B cell (primary cell): ENCODE measurements at regions not wholly inside any gene's neighbourhood (a gene's known extent, or its start where the extent isn't known, plus 50 kb on each side); places are given as distances from the start of the nearest gene placed in this dataset.

ENCODE experiments used
- ATAC-seq: fragments of 200-7000 bp; cut with Tn5 transposase; one replicate; pipeline ENCODE4 v1.10.0; 2021; ENCODE audit warnings: low read depth, mild to moderate bottlenecking, moderate number of reproducible peaks, moderate library complexity
- CTCF ChIA-PET: fragments of 350-600 bp; sonication (Branson Sonifier 250); formaldehyde crosslinking; loops from one replicate; lab custom pipeline; 2021; ENCODE audit warnings: antibody characterized with exemption, inconsistent platforms; lab: Charles Lee
- POLR2A ChIA-PET: fragments of 350-600 bp; sonication (Branson Sonifier 250); formaldehyde crosslinking; loops from one replicate; lab custom pipeline; 2021; ENCODE audit warnings: antibody characterized with exemption; lab: Charles Lee
- DNase-seq: peaks from one replicate; pipeline ENCODE4 v3.0.0; 2013
- H2AFZ ChIP-seq: 2 replicates; pipeline ENCODE4 v1.6.1; 2012; ENCODE audit warnings: mild to moderate bottlenecking, low read depth, low read length; ENCODE audit not compliant: insufficient read depth, poor library complexity, severe bottlenecking
- H3K27ac ChIP-seq, 2 donors: 1 replicate in 1 of 2; 2 replicates in 1 of 2; pipeline ENCODE4 v1.5.1; 2012 to 2013; ENCODE audit warnings: low read length in 2 of 2, mild to moderate bottlenecking in 2 of 2, moderate library complexity in 1 of 2
- H3K27me3 ChIP-seq, 4 experiments: fragments of 200-600 bp in 1 of 4; sonication (generic) in 1 of 4; replicated peaks in 1 of 4; 1 replicate in 2 of 4; 2 replicates in 2 of 4; pipeline versions ENCODE4 v1.6.1 to v1.7.0; 2013 to 2016; ENCODE audit warnings: low read length in 3 of 4, mild to moderate bottlenecking in 2 of 4, mixed read lengths in 1 of 4, moderate library complexity in 1 of 4; ENCODE audit not compliant: insufficient read depth in 4 of 4, control insufficient read depth in 3 of 4; ENCODE audit errors: control extremely low read depth in 1 of 4
- H3K36me3 ChIP-seq, 2 experiments: replicated peaks in 1 of 2; 1 replicate in 1 of 2; 2 replicates in 1 of 2; pipeline versions ENCODE4 v1.6.1 to v1.7.1; 2013; ENCODE audit warnings: low read length in 1 of 2; ENCODE audit not compliant: insufficient read depth in 2 of 2, control insufficient read depth in 1 of 2; ENCODE audit errors: control extremely low read depth in 1 of 2, extremely low read depth in 1 of 2
- H3K4me1 ChIP-seq, 2 donors: fragments of 200-600 bp in 1 of 2; sonication (generic) in 1 of 2; 1 replicate in 1 of 2; 2 replicates in 1 of 2; pipeline versions ENCODE4 v1.5.1 to v1.6.1; 2013 to 2017; ENCODE audit warnings: low read length in 2 of 2; ENCODE audit not compliant: control insufficient read depth in 2 of 2, insufficient read depth in 2 of 2
- H3K4me2 ChIP-seq: replicated peaks from 2 replicates; pipeline ENCODE3; 2012; ENCODE audit warnings: mild to moderate bottlenecking, low read depth, low read length; ENCODE audit not compliant: poor library complexity, severe bottlenecking
- H3K4me3 ChIP-seq, 5 experiments: fragments of 200-600 bp in 1 of 5; sonication (generic) in 1 of 5; 1 replicate in 3 of 5; 2 replicates in 2 of 5; pipeline versions ENCODE4 v1.5.1 to v1.7.0; 2011 to 2016; ENCODE audit warnings: low read length in 4 of 5, mild to moderate bottlenecking in 4 of 5, low read depth in 2 of 5, control low read depth in 1 of 5, moderate library complexity in 1 of 5; ENCODE audit not compliant: insufficient read depth in 1 of 5; ENCODE audit errors: control extremely low read depth in 1 of 5, extremely low read depth in 1 of 5
- H3K79me2 ChIP-seq: fragments of 200-600 bp; sonication (generic); one replicate; pipeline ENCODE4 v1.6.0; 2016; ENCODE audit warnings: low read length; ENCODE audit not compliant: control insufficient read depth, insufficient read depth
- H3K9ac ChIP-seq: fragments of 200-600 bp; sonication (generic); 2 replicates; pipeline ENCODE4 v1.6.1; 2017; ENCODE audit warnings: mild to moderate bottlenecking, low read length, moderate library complexity
- H3K9me3 ChIP-seq, 3 donors: one replicate each; pipeline versions ENCODE4 v1.6.1 to v1.7.1; 2013; ENCODE audit warnings: low read length in 2 of 3; ENCODE audit not compliant: control insufficient read depth in 2 of 3, insufficient read depth in 1 of 3; ENCODE audit errors: control extremely low read depth in 1 of 3
- H4K20me1 ChIP-seq: 2 replicates; pipeline ENCODE4 v1.6.0; 2012; ENCODE audit warnings: mild to moderate bottlenecking, low read length; ENCODE audit not compliant: insufficient read depth, control insufficient read depth, poor library complexity, severe bottlenecking
- H3K27ac Mint-ChIP-seq: one replicate; pipeline ENCODE4 v1.8.0; 2021; ENCODE audit warnings: mixed read lengths
- H3K27me3 Mint-ChIP-seq: one replicate; pipeline ENCODE4 v1.8.0; 2021; ENCODE audit warnings: mixed read lengths
- H3K4me1 Mint-ChIP-seq: one replicate; pipeline ENCODE4 v1.8.0; 2021; ENCODE audit warnings: mixed read lengths
- H3K4me3 Mint-ChIP-seq: one replicate; pipeline ENCODE4 v1.8.0; 2021; ENCODE audit warnings: mixed read lengths
- H3K9me3 Mint-ChIP-seq: one replicate; pipeline ENCODE4 v1.8.0; 2022; ENCODE audit warnings: mixed read lengths; ENCODE audit not compliant: insufficient read depth
- CTCF ChIP-seq: fragments of 200-600 bp; IDR thresholded peaks from one replicate; pipeline ENCODE4 v1.8.0; 2022; ENCODE audit warnings: antibody characterized with exemption, mild to moderate bottlenecking
- EZH2 ChIP-seq: IDR thresholded peaks from 2 replicates; pipeline ENCODE4 v1.6.1; 2012; ENCODE audit warnings: borderline replicate concordance, low read depth, mild to moderate bottlenecking, moderate library complexity, low read length; ENCODE audit not compliant: insufficient read depth, poor library complexity, severe bottlenecking
- WGBS: methylation state at CpG from one replicate; pipeline ENCODE4 v1.1.5; 2013; ENCODE audit warnings: missing lambda C conversion rate; ENCODE audit not compliant: insufficient coverage; 5-methylcytosine and 5-hydroxymethylcytosine counted together
- intact Hi-C: fragments of 100-400 bp; cut with micrococcal nuclease; formaldehyde crosslinking; loops from one replicate; pipeline ENCODE4 v1.10.0; 2022

- H3K27ac ChIP-seq: no peak overlapping the region
- H3K27me3 ChIP-seq: peaks cover 0 to 3% (median 0%) of the 10 kb centered on the region in 4 experiments
- Mint-ChIP-seq H3K27me3 (no peaks in the 10 kb centered on the region), H3K9me3 (no peaks in the 10 kb centered on the region), H3K27ac (no peak overlapping the region), H3K4me1 (no peaks in the 10 kb centered on the region), H3K4me3 (no peak overlapping the region)
- H3K79me2 ChIP-seq: no peaks in the 10 kb centered on the region
- no peak overlapping the region for H3K9ac ChIP-seq
- no peaks in the 10 kb centered on the region for H3K9me3 ChIP-seq
- POLR2A ChIA-PET: no interaction called here
- H2AFZ ChIP-seq: no peak overlapping the region
- H3K4me1 ChIP-seq: no peaks in the 10 kb centered on the region
- ATAC-seq (no peak), DNase-seq (no peak)
- TF ChIP-seq EZH2 (no peak), CTCF (no peak)
- no peak overlapping the region for H3K4me2 ChIP-seq
- no peak overlapping the region for H3K4me3 ChIP-seq
- CTCF ChIA-PET: no interaction called here
- intact Hi-C loops: no loop called here
- H3K36me3 ChIP-seq: no peaks in the 10 kb centered on the region
- WGBS: 37% methylated on average over 2 of the region's 2 CpGs
- H4K20me1 ChIP-seq: no peaks in the 10 kb centered on the region
These were observed 109.0 kb upstream of the VIPR2 start for GRCh38 chr7:159253657-159254056.

GRCh38 chr7:159250471-159250870, 105.8 kb upstream of the VIPR2 start:
- Histone ChIP-seq H4K20me1 (no peaks in the 10 kb centered on the region), H3K27me3 (peaks cover 0 to 3% (median 0%) of the 10 kb centered on the region in 4 experiments), H3K9me3 (no peaks in the 10 kb centered on the region), H3K27ac (no peak overlapping the region), H3K4me2 (no peak overlapping the region), H2AFZ (no peak overlapping the region), H3K36me3 (no peaks in the 10 kb centered on the region), H3K9ac (no peak overlapping the region), H3K4me1 (no peaks in the 10 kb centered on the region), H3K79me2 (no peaks in the 10 kb centered on the region), H3K4me3 (no peak overlapping the region)
- no peak for ATAC-seq
- POLR2A ChIA-PET: no interaction called here
- TF ChIP-seq CTCF (no peak), EZH2 (no peak)
- CTCF ChIA-PET: no interaction called here
- Mint-ChIP-seq H3K9me3 (no peaks in the 10 kb centered on the region), H3K4me3 (no peak overlapping the region), H3K4me1 (no peaks in the 10 kb centered on the region), H3K27me3 (no peaks in the 10 kb centered on the region), H3K27ac (no peak overlapping the region)
- no CpG with 5 or more reads among the region's 1 CpG for WGBS
- intact Hi-C loops: no loop called here
- no peak for DNase-seq
